NOMO-1 treated with DMSO at 0.1 percent for 48 hours (cell line): ENCODE measurements at regions not wholly inside any gene's neighbourhood (a gene's known extent, or its start where the extent isn't known, plus 50 kb on each side); places are given as distances from the start of the nearest gene placed in this dataset.
"Not testable (repeated sequence)": the region's sequence is repeated elsewhere in the genome, so short reads cannot be mapped to it uniquely, and the experiment has no call there.

Experiments
- DNase-seq: peaks from one replicate; lab custom pipeline; 2025; ENCODE audit not compliant: unreplicated experiment; lab: John Stamatoyannopoulos, UW

DNA sequence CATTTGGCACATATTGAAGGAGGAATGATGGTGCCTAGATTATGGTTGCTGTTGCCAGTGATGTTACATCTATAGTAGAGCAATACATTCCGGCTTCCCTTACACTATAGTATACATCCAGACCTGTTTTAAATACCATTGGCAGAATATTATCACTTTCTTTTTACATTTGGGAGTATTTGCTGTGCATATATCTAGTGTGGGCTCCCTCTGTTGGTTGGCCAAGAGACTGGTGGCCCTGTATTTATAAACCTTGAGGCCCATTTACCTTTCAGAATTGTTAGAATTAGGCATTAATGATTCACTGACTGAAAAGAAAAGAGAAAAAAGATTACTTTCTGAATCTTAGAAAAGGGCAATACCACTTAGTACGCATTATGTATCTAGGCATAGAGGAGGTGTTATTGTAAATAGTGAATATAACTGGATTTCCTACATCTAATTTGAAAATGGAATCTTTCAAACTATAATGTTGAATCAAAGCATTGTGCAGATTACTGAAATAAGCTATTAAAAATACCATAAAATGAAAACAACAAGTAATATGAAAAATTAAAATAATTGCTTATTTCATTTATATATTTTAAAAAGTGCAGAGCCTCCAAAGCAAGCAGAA, 628.8 kb upstream of the MAN1A1 start:
- DNase-seq = no peak

DNA sequence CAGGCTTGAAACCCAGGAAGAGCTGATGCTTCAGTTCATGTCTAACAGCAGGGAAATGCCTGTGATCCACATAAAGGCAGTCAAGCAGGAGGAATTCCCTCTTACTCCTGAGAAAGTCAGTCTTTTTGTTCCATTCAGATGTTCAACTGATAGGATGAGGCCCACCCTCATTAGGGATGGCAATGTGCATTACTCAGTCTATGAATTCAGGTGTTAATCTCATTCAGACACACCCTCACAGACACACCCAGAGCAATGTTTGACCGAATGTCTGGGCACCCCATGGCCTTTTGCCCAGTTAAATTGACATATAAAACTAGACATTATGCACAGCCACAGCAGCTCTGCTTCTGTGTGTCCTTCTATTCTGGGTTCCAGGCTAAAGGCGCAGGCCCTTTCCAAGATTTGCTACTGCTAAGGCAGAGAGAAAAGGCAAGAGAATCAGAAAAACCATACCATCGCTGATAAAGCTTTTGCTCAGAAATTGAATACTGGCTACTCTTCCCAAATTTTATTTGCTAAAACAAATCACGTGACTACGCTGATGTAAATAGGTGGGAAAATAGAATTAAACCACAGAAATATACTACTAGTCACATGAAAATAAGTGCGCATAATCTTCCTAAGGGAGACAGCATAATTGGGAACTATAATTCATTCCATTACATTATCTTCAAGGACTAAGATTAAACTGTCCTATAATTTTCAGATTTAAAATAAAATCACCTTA, 625.0 kb upstream of the MAN1A1 start:
- no peak for DNase-seq

- DNase-seq = no peak
Measured at GRCh38 chr6:119966484-119966883, 616.9 kb upstream of the MAN1A1 start.

- no peak for DNase-seq
Measured at GRCh38 chr6:119965900-119966299, 616.3 kb upstream of the MAN1A1 start.

- DNase-seq = no peak
Measured at GRCh38 chr6:119965008-119965407, 615.4 kb upstream of the MAN1A1 start.

DNA sequence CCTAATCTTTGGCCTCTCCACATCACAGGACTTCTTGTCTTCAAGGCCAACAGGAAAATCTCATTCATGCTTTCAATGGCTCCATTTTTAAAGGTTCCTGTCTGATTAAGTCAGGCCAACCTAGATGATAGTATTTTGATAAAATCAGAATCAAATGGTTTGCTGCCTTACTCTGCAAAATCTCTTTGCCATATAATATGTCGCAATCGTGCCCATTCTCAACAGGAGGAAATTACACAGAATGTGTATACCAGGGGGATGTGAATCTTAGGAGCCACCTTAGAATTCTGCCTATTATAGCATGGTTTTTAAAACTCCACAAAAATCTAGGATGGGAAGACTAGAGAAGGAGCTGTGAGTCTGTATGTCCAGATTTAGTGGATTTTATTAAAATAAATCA, 612.9 kb upstream of the MAN1A1 start:
- DNase-seq = no peak

DNA sequence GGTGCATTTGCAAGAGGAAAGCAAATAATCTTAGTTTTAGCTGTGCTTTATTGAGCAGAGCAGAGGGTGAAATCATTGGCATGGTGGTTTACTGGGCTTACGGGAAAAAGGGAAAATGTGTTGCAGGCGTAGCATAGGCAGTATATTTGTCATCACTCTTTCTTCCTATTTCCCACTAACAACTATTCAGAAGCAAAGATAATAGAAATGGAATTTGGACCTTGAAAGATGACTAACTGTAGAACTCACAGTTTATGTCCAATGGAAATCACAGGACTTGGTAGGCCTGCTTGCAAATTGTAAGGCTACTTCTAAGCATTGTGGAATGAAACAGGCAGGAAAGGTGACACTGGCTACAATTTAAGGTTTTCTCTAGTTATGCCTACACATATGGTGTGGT, 611.9 kb upstream of the MAN1A1 start:
- DNase-seq = no peak

DNA sequence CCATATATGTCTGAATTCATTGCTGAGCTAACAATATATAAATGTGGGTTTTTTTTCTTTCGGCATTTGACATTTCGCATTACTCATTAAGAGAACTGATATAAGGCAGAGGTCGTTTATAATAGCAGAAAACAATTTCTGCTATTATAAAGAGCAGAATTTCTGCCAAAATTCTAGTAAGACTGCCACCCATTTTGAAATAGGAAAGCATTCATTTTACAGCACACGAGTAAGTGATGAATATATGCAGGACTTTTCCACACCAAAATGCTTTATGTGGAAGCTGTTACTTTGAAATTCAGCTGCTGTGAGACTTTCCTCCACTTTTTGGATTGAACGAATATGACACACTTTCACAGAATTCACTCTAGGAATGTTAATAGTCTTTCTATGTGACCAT, 610.9 kb upstream of the MAN1A1 start:
- DNase-seq = no peak

DNA sequence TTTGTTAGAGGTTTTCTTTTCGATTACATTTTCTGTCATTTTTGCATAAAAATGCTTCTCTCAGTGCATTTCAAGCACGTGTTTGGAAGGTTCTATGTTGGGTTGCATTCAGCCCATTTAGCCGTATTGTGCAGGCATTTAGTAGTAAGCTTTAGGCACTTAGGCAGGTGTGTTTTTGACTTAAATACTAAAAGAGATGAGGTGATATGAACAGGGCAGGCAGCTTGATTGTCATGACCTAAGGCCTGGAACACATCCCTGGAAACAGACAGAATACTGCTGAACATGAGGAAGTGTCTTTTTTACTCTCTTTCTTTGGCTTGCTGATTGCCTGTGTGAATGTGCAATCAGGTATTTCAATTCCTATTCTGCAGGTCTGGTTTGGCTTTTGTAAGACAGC, 610.5 kb upstream of the MAN1A1 start:
- DNase-seq = no peak

- DNase-seq = no peak
Measured at GRCh38 chr6:119957195-119957594, 607.6 kb upstream of the MAN1A1 start.

DNA sequence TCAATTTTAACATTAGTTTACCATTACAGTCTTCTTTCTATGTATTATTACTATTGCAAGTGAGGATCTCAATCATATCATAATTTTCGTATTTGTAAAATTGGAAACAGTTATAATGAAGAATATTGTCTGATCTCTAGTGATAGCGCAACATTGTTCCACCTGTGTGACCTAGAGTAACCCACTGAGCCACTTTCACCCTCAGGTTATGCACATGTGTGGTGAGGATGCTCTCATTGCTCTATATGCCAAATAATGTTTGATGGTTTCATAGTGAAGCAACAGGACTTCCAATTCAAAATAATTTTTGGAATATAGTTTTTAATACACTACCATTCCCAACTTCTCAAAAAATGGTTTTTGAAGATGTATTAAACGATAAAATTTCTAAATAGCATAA, 603.1 kb upstream of the MAN1A1 start:
- no peak for DNase-seq

GRCh38 chr6:119950681-119951080, 601.1 kb upstream of the MAN1A1 start:
- no peak for DNase-seq

DNA sequence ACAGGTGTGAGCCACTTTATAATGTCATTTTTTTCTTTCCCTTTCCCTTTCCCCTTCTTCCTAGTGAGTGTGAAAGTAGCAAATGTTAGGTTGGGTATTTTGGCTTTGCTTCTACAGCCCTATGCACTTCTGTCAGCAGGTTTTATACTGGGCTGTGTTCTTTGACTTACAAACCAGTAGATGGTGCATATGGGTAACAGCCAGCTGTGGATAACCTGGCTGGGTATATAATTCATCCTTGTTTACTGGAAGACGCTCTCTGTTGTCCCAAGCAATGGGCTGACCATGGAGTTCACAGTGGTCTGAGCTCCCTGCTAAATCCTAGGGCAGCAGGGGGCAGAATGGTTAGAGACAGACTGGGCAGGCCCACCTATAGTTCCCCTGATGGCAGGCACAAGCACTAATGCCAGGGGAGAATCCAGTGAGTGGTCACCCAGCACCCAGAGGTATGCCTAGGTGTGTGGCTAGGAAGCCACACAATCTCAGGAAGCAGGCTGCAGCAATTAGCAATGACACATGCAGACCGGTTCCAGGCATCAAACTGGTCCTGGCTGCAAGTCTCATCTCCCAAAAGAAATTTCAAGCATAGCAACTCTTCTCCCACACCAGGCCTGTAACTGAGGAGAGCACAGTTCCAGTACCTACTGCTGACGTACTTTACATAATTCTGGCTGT, 592.7 kb upstream of the MAN1A1 start:
- DNase-seq = no peak

DNA sequence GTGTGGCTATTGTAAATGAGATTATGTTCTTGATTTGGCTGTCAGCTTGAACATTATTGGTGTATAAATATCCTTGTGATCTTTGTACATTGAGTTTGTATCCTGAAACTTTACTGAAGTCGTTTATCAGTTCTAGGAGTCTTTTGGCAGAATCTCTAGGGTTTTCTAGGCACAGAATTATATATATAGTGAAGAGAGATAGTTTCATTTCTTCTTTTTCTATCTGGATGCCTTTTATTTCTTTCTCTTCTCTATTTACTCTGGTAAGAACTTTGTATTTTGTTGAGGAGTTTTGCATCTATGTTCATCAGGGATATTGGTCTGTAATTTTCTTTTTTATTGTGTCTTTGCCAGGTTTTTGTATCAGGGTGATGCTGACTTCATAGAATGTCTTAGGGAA, 589.2 kb upstream of the MAN1A1 start:
- peak; percentile 57 for DNase-seq

DNA sequence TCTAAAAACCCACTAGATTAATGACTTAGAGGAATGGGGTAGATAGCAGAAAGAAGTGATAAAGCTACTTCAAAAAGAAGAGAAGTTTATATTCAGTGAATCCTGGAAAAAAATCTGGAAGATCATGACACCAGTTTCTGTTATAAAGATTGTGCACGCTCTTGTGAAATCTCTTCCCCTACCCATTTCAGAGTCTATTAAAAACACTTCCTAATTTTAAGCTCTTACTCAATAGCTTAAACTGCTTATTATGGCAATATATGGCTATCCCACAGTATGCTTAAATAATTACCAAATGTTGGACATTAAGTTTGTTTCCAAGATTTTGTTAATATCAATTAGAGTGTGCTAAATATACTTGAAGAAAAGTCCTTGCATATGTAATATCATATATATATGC, 585.3 kb upstream of the MAN1A1 start:
- peak; percentile 76 for DNase-seq

DNA sequence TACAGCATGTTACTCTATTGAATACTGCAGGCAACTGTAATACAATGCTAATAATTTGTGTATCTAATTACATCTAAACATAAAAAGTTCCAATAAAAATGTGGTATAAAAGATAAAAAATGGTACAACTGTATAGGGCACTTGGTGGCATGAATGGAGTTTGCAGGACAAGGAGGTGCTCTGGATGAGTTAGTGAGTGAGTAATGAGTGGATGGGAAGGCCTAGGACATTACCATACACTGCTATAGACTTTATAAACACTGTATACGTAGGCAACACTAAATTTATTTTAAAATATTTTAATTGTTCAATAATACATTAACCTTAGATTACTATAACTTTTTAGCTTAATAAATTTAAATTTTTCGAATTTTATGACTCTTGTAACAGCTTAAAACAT, 579.6 kb upstream of the MAN1A1 start:
- no peak for DNase-seq

DNA sequence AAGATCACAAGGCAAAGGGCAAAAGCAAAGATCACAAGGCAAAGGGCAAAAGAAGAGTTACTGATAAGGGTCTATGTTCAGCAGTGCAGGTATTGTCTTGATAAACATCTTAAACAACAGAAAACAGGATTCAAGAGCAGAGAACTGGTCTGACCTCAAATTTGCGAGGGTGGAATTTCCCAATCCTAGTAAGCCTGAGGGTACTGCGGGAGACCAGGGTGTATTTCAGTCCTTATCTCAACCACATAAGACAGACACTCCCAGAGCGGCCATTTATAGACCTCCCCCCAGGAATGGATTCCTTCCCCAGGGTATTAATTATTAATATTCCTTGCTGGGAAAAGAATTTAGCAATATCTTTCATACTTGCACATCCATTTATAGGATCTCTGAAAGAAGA, 575.3 kb upstream of the MAN1A1 start:
- DNase-seq = not testable (repeated sequence)

DNA sequence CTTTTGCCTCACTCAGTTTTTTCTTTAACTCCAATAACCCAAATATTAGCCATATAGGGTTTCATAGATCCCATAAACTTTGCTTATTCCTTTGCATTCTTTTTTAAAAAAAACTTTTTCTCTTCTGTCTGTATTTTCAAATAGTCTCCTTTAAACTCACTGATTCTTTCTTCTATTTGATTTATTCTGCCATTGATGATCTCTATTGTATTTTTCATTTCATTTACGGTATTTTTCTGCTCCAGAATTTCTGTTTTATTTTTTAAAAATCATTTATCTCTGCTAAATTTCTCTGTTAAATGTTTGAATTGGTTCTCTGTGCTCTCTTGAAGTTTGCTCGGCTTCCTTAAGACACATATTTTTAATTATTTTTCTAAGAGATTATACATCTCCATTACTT, 573.3 kb upstream of the MAN1A1 start:
- DNase-seq = no peak

DNA sequence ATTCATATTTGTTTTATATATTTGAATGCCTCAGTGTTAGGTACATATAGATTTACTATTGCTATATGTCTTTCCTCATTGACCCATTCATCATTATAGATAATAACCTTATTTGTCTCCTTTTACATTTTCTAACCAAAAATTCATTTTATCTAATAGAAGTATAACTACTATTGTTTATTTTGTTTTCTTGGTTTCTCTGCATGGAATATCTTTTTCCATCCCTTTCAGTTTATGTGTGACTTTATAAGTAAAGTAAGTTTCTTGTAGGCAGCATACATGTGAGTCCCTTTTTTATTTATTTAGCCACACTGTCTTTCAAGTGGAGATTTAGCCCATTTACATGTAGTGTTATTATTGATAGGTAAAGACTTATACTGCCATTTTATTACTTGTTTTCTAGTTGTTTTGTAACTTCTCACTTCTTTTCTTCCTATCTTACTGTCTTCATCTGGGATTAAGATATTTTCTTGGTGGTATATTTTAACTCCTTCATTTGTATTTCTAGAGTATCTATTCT, 572.0 kb upstream of the MAN1A1 start:
- DNase-seq = no peak

GRCh38 chr6:119917186-119917585, 567.6 kb upstream of the MAN1A1 start:
- DNase-seq = no peak

GRCh38 chr6:119915971-119916370, 566.4 kb upstream of the MAN1A1 start:
- no peak for DNase-seq

GRCh38 chr6:119908157-119908556, 558.6 kb upstream of the MAN1A1 start:
- no peak for DNase-seq
